Lower lobe of right lung (tissue), 2 donors: ENCODE measurements at regions not wholly inside any gene's neighbourhood (a gene's known extent, or its start where the extent isn't known, plus 50 kb on each side); places are given as distances from the start of the nearest gene placed in this dataset.

Source experiments
- ATAC-seq, 2 donors: fragments of 200-7000 bp; cut with Tn5 transposase; one replicate each; pipeline ENCODE4 v1.9.1; 2020 to 2022; ENCODE audit warnings: mild to moderate bottlenecking in 2 of 2, moderate library complexity in 2 of 2
- DNase-seq: peaks from one replicate; pipeline ENCODE4 v3.0.0-alpha.2; 2020
- H3K27ac ChIP-seq: fragments of 200-600 bp; one replicate; pipeline ENCODE4 v1.8.0; 2022
- H3K27me3 ChIP-seq: fragments of 200-600 bp; one replicate; pipeline ENCODE4 v1.8.0; 2022; ENCODE audit warnings: low read depth
- H3K36me3 ChIP-seq: fragments of 200-600 bp; one replicate; pipeline ENCODE4 v1.8.0; 2022; ENCODE audit warnings: mild to moderate bottlenecking
- H3K4me1 ChIP-seq: fragments of 200-600 bp; one replicate; pipeline ENCODE4 v1.8.0; 2022
- H3K4me3 ChIP-seq: fragments of 200-600 bp; one replicate; pipeline ENCODE4 v1.8.0; 2022; ENCODE audit warnings: mild to moderate bottlenecking
- H3K9me3 ChIP-seq: fragments of 200-600 bp; one replicate; pipeline ENCODE4 v1.8.0; 2022
- intact Hi-C: fragments of 100-400 bp; cut with DNase I; formaldehyde crosslinking; loops from one replicate; pipeline ENCODE4 v1.11.0; 2022
- TF ChIP-seq, protein P1 (sequence below): fragments of 200-600 bp; IDR thresholded peaks from one replicate; pipeline ENCODE4 v1.8.0; 2022; ENCODE audit warnings: antibody characterized with exemption, mild to moderate bottlenecking
- donor health status: DM: no; HTN: yes; CAD: no; lungs with severe emphysema.

DNA sequence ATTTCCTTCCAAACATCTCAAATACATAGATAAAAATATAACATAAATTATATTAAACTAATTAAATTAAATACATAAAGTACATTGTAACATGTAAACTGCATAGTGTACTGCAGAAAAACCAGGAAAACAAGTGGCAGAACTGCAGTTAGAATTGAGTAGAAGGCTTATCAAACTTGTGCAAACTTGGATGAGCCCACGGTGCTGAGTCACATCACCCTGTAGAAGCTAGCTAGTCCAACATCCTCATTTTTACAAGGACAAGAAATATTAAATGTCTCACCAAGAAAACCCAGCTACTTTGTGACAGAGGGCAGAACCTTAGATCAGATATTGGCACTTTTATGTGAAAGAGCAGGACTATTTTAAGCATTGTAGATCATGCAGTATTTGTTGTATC lies 807.9 kb upstream of the NUDT12 start:
- Histone ChIP-seq H3K9me3 (no peaks in the 10 kb centered on the region), H3K27ac (no peak overlapping the region), H3K4me3 (no peak overlapping the region), H3K4me1 (no peaks in the 10 kb centered on the region), H3K36me3 (no peaks in the 10 kb centered on the region), H3K27me3 (no peaks in the 10 kb centered on the region)
- intact Hi-C loops, result no loop called here
- ATAC-seq (no peak), DNase-seq (no peak)
- TF ChIP-seq, protein P1, sequence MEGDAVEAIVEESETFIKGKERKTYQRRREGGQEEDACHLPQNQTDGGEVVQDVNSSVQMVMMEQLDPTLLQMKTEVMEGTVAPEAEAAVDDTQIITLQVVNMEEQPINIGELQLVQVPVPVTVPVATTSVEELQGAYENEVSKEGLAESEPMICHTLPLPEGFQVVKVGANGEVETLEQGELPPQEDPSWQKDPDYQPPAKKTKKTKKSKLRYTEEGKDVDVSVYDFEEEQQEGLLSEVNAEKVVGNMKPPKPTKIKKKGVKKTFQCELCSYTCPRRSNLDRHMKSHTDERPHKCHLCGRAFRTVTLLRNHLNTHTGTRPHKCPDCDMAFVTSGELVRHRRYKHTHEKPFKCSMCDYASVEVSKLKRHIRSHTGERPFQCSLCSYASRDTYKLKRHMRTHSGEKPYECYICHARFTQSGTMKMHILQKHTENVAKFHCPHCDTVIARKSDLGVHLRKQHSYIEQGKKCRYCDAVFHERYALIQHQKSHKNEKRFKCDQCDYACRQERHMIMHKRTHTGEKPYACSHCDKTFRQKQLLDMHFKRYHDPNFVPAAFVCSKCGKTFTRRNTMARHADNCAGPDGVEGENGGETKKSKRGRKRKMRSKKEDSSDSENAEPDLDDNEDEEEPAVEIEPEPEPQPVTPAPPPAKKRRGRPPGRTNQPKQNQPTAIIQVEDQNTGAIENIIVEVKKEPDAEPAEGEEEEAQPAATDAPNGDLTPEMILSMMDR, result no peak

DNA sequence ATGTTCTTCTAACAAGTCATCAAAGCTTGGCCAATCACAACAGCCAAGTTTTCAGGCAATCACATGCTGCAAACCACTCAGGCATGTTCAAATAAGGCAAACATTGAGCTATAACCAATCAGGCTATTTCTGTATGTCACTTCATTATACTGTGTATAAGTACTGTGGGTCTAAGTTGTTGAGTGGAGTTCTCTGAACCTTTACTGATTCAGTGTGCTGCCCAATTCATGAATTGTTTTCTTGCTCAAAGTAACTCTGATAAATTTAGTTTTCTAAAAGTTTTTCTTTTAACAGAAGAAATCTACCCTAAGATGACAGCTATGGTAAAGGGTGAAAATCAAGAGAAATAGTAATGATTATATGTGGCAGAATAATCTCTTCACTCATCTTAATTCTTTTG lies 805.4 kb upstream of the NUDT12 start:
- intact Hi-C loops, result no loop called here
- TF ChIP-seq, protein P1, result no peak
- no peaks in the 10 kb centered on the region for H3K27me3 ChIP-seq
- ATAC-seq (no peak), DNase-seq (no peak)
- no peaks in the 10 kb centered on the region for H3K9me3 ChIP-seq
- H3K4me1 ChIP-seq, result no peaks in the 10 kb centered on the region
- no peaks in the 10 kb centered on the region for H3K36me3 ChIP-seq
- no peak overlapping the region for H3K27ac ChIP-seq
- no peak overlapping the region for H3K4me3 ChIP-seq

DNA sequence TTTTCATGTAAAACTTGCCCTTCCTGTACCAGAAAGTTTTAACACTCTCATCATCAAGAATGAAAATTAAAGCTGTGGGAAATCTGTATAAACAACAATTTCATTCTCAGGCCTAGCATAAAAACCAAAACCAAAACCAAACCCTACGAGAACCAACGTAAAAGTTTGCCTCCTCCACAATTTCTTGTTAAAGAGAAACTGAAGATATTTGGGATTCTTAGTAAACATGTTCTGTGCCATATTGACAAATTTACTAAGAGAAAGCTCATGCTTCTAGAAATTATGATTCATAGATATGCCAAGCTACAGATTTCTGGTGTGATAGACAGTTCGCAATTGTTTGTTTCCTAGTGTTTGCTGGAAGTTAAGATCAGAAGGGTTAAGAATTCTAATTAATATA lies 801.0 kb upstream of the NUDT12 start:
- H3K4me3 ChIP-seq, result no peak overlapping the region
- no peak overlapping the region for H3K27ac ChIP-seq
- ATAC-seq (no peak), DNase-seq (no peak)
- H3K36me3 ChIP-seq, result no peaks in the 10 kb centered on the region
- H3K9me3 ChIP-seq, result no peaks in the 10 kb centered on the region
- H3K4me1 ChIP-seq, result no peaks in the 10 kb centered on the region
- TF ChIP-seq, protein P1, result no peak
- no peaks in the 10 kb centered on the region for H3K27me3 ChIP-seq
- intact Hi-C loops, result no loop called here

DNA sequence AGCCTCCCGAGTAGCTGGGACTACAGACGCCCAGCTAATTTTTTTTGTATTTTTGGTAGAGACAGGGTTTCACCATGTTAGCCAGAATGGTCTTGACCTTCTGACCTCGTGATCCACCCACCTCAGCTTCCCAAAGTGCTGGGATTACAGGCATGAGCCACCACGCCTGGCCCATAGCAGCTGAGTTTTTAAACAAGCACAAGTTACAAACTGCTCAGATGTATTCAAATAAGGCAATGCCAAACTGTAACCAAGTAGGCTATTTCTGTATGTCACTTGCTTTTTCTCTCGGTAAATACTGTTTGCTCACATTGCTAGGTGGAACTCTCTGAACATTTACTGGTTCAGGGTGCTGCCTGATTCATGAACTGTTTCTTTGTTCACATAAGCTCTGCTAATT lies 799.3 kb upstream of the NUDT12 start:
- Histone ChIP-seq H3K27ac (no peak overlapping the region), H3K27me3 (no peaks in the 10 kb centered on the region), H3K36me3 (no peaks in the 10 kb centered on the region), H3K9me3 (no peaks in the 10 kb centered on the region), H3K4me3 (no peak overlapping the region), H3K4me1 (no peaks in the 10 kb centered on the region)
- ATAC-seq (no peak), DNase-seq (no peak)
- TF ChIP-seq, protein P1, result no peak
- intact Hi-C loops, result no loop called here

DNA sequence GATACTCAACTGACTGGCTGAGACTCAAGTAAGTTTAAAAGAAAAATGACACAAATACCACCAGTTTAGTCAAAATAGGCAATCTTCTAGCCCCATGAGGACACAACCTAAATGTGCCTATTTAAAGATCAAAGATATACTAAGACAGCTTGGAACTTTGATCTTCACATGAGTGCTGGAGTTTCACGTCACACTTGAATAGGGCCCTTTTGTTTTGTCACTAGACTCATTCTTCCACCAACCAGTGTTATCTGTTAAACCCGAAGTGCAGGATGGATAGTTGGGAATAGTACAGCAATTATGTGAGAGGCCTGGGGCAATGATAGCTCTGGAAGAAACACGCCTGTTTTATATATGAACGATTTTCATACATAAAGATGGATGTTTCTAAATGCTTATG lies 792.8 kb upstream of the NUDT12 start:
- H3K36me3 ChIP-seq, result no peaks in the 10 kb centered on the region
- no peaks in the 10 kb centered on the region for H3K9me3 ChIP-seq
- DNase-seq (no peak), ATAC-seq (no peak)
- no peaks in the 10 kb centered on the region for H3K27me3 ChIP-seq
- intact Hi-C loops, result no loop called here
- no peak overlapping the region for H3K4me3 ChIP-seq
- H3K27ac ChIP-seq, result no peak overlapping the region
- no peaks in the 10 kb centered on the region for H3K4me1 ChIP-seq
- TF ChIP-seq, protein P1, result no peak

DNA sequence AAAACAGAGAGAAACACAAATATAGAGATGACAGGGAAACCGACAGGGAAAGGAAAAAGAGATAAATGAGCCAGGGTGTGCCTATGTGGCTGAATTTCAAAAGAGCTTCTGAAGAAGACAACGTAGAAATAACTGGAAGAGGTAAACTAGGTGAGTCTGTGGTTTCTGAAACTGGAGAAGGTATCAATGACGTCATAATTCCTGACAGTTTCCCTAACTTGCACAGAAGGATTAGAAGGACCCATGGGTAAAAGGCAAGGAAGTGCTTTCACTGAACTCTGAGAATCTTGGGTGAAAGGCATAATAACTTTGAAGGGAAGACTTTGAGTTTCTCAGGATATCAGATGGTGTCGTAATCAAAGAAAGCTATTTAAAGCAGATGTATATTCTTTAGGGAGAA lies 790.8 kb upstream of the NUDT12 start:
- no peak overlapping the region for H3K27ac ChIP-seq
- TF ChIP-seq, protein P1, result no peak
- H3K4me1 ChIP-seq, result no peaks in the 10 kb centered on the region
- no peak for DNase-seq
- no peaks in the 10 kb centered on the region for H3K9me3 ChIP-seq
- no peaks in the 10 kb centered on the region for H3K36me3 ChIP-seq
- no peak overlapping the region for H3K4me3 ChIP-seq
- no peak for ATAC-seq
- no peaks in the 10 kb centered on the region for H3K27me3 ChIP-seq
- intact Hi-C loops, result no loop called here
